ENCODE measurements at regions not wholly inside any gene's neighbourhood (a gene's known extent, or its start where the extent isn't known, plus 50 kb on each side); places are given as distances from the start of the nearest gene placed in this dataset.
"Not testable (repeated sequence)": the region's sequence is repeated elsewhere in the genome, so short reads cannot be mapped to it uniquely, and the experiment has no call there.

DNA sequence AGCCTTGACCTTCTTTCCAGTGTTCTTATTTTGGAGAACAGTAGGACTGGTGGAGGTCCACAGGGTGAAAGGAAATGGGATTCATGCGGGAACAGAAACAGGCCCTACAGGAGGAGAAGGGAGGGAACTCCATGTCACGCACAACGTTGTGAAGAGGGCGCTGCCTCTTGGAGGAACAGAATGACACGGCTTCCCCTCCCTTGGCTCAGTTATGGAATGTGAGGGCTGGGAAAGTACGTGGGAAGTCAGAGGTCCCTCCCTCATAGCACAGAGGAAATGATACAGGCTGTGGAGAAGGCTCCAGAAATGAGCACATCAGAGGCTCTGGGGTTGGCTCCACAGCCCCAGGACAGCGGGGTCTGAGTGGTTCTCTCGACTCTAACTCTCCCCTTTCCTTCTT lies 125.3 kb upstream of the SIMC1 start:
- not testable (repeated sequence) for TF ChIP-seq GATA2 (CRISPR knock-in tag; IDR thresholded peaks at IDR 0.05); NRF1 (conservative IDR thresholded peaks at IDR 0.05 in 1 of 2, IDR thresholded peaks at IDR 0.05 in 1 of 2); ZNF274 (IDR thresholded peaks at IDR 0.05; ENCODE audit: borderline replicate concordance, low read depth, low read length); EGR1 (conservative IDR thresholded peaks at IDR 0.05)
- TF ChIP-seq, protein P1, sequence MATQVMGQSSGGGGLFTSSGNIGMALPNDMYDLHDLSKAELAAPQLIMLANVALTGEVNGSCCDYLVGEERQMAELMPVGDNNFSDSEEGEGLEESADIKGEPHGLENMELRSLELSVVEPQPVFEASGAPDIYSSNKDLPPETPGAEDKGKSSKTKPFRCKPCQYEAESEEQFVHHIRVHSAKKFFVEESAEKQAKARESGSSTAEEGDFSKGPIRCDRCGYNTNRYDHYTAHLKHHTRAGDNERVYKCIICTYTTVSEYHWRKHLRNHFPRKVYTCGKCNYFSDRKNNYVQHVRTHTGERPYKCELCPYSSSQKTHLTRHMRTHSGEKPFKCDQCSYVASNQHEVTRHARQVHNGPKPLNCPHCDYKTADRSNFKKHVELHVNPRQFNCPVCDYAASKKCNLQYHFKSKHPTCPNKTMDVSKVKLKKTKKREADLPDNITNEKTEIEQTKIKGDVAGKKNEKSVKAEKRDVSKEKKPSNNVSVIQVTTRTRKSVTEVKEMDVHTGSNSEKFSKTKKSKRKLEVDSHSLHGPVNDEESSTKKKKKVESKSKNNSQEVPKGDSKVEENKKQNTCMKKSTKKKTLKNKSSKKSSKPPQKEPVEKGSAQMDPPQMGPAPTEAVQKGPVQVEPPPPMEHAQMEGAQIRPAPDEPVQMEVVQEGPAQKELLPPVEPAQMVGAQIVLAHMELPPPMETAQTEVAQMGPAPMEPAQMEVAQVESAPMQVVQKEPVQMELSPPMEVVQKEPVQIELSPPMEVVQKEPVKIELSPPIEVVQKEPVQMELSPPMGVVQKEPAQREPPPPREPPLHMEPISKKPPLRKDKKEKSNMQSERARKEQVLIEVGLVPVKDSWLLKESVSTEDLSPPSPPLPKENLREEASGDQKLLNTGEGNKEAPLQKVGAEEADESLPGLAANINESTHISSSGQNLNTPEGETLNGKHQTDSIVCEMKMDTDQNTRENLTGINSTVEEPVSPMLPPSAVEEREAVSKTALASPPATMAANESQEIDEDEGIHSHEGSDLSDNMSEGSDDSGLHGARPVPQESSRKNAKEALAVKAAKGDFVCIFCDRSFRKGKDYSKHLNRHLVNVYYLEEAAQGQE (IDR thresholded peaks at IDR 0.05; ENCODE audit: borderline replicate concordance): not testable (repeated sequence)
- TF ChIP-seq, protein P1 (CRISPR knock-in tag; IDR thresholded peaks at IDR 0.05; ENCODE audit: low read depth): not testable (repeated sequence)
